ENCODE measurements at regions not wholly inside any gene's neighbourhood (a gene's known extent, or its start where the extent isn't known, plus 50 kb on each side); places are given as distances from the start of the nearest gene placed in this dataset.

- DNase-seq (ENCODE audit: low spot score) = no peak
These were observed 1373.9 kb upstream of the CELF2 start for GRCh38 chr10:9643782-9644181.

- no peak for DNase-seq (ENCODE audit: low spot score)
These were observed 1372.3 kb upstream of the CELF2 start for GRCh38 chr10:9645404-9645803.

DNA sequence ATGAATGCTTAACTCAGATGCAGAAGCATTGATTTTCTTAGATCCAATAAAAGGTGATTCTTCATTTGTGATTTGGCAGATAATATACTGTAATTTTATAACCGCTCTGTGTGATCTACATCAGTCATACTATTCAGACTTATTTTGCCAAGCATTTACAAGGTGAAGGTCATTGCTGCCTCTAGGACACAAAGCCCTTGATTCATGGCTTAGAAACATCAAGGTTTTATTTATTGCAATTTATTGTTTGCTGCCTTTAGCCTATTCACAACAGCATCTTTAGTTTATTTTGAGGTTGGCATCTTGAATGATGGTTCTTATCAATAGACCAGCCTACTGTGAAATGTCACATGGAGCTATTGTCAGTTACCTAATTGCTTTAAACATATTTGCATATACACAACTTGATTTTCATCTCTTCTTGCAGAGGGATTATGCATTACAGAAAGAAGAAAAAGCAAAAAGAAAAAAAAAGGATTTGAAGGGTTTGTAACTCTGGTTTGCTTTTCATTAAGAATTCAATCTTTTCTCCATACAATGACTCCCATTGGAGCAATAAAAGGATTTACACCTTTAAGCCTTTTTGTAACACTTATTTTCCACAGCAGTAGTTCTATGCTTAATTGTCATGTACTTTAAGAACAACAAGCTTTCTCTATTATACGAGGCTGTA is 1371.6 kb upstream of the CELF2 start:
- DNase-seq (ENCODE audit: low spot score) = no peak

GRCh38 chr10:9654261-9654660 is 1363.4 kb upstream of the CELF2 start:
- no peak for DNase-seq (ENCODE audit: low spot score)

GRCh38 chr10:9656386-9656785 is 1361.3 kb upstream of the CELF2 start:
- DNase-seq (ENCODE audit: low spot score) = no peak

GRCh38 chr10:9656996-9657395 is 1360.7 kb upstream of the CELF2 start:
- DNase-seq (ENCODE audit: low spot score) = no peak

GRCh38 chr10:9657530-9657929 is 1360.1 kb upstream of the CELF2 start:
- no peak for DNase-seq (ENCODE audit: low spot score)

GRCh38 chr10:9668411-9668810 is 1349.3 kb upstream of the CELF2 start:
- DNase-seq (ENCODE audit: low spot score) = no peak

GRCh38 chr10:9670911-9671310 is 1346.8 kb upstream of the CELF2 start:
- DNase-seq (ENCODE audit: low spot score) = no peak

- DNase-seq (ENCODE audit: low spot score) = no peak
These were observed 1336.0 kb upstream of the CELF2 start for GRCh38 chr10:9681655-9682054.

DNA sequence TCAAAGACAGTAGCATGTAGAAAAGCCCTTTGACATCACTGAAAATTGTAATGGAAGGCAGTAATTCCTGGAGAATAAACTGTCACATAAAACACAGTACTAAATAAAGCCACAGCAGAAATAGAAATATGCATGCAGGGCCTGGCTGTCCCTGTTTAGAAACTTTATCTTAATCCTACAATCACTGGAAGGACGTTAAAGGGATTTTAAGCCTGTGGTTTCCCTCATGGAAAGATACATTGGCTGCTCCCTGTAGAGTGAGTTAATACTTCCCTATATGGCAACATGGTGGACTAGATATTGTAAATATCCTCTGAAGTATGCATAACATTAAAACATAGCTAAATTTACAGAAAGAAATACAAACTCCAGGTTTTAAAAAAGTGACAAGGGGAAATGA is 1334.9 kb upstream of the CELF2 start:
- no peak for DNase-seq (ENCODE audit: low spot score)

DNA sequence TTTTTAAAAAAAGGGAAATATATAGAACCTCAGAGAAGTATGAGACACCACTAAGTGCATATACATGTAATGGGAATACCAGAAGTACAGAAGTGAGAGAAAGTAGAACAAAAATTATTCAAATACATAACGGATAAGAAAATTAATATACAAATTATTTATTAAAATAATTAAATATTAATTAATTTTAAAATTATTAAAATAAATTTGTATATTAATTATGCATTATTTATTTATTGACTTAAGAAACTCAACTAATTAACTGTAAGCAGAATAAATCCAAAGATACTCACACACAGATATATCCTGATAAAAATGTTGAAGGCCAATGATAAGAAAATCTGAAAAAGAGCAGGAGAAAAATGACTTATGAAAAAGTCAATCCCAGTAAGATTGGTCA is 1333.5 kb upstream of the CELF2 start:
- DNase-seq (ENCODE audit: low spot score) = no peak

DNA sequence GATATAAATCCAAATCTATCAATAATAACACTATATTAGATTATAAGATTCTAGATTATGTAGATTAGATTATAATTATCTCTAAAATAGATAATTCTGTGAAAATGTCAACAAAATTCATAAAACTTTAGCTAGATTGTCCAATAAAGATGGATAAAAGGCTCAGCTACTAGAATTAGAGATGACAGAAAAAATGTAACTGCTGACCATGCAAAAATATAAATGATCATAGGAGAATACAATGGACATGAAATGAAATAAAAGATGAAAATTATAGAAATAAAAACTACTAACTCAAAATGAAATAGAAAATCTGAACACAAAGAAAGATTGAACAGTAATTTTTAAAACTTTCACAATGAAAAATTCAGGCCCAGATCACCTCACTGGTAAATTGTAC is 1332.1 kb upstream of the CELF2 start:
- no peak for DNase-seq (ENCODE audit: low spot score)

DNA sequence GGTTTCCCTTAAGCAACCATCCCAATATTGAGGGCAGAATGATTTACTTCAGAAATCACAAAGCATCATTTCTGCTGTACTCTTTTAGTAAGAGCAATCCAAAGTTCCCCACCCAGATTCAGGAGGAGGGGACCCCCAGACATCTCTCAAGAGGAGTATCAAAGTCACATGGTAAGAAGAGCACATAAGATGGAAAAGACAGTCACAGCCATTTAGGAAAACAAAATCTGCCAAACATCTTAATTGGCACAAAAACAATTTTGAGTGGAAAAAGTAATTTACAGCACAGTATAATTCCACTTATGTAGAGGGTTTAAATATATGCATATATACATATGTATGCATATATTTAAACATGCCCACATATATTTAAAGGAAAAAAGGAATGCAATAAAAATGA is 1329.0 kb upstream of the CELF2 start:
- DNase-seq (ENCODE audit: low spot score) = no peak

GRCh38 chr10:9707216-9707615 is 1310.5 kb upstream of the CELF2 start:
- no peak for DNase-seq (ENCODE audit: low spot score)

DNA sequence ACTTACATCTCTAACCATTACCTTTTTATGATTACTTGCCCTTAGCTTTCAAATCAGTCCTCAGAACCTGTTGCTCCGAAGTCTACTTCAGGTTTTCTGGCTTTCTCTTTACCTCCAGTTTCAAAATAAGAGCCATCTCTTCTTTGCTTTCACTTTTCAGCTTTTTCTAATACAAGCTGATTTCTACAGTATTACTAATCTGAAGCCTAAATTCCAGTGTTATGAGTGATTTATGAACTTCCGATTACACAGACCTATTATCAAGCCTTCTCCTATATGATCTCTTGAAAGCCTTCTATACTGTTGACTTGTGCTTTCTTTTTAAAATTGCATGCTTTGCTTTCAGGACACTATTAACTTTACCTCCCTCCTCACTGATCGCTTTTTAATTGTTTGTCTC is 1307.8 kb upstream of the CELF2 start:
- no peak for DNase-seq (ENCODE audit: low spot score)

GRCh38 chr10:9712393-9712792 is 1305.3 kb upstream of the CELF2 start:
- no peak for DNase-seq (ENCODE audit: low spot score)

DNA sequence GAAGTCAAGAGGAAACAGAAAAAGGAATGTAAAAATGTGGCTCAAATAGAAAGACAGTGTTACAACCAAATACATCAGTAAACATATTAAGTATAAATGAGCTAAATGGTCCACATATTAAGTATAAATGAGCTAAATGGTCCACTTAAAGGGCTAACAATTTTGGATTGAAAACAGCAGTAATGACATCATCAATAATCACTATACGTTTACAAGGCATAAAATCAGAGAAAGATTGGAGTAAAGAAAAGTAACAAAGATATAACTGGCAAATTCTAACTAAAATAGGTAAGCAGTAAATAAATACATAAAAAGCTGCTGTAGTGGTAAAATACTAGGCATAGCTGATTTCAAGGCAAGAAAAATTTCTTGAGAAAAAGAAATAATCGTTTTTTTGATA is 1298.4 kb upstream of the CELF2 start:
- DNase-seq (ENCODE audit: low spot score) = no peak

DNA sequence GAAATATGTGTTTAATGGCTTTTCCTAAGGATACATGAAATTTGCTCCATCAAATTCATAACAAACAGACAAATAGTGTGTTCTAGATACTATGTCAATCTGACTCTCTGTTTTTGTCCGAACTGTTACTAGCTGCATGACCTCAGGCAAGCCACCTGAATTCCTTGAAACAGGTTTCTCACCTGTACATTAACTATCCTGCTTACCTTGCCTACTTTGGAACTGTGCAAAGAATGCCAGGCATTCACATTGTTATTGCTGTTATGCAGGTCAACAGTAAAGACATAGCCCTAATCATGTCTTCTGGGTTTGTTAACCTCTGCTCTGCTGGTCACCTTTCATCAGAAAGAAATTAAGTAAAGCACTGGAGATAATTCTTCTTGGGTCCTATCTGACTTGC is 1283.9 kb upstream of the CELF2 start:
- DNase-seq (ENCODE audit: low spot score) = no peak

DNA sequence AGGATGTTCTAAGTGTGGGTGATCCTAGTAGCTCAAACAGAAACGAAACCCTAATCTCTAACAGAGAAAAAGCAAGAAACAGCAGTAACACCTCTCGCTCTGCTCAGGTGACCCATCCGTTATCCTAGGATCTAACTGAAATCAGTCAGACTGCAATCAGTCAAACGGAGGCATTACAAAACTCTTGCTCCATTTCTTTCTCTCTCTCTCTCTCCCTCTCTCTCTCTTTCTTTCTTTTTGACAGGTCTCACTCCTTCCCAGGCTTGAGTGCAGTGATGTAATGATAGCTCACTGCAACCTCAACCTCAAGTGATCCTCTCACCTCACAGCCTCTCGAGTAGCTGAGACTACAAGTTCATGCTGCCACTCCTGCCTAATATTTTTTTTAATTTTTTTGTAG is 1283.5 kb upstream of the CELF2 start:
- no peak for DNase-seq (ENCODE audit: low spot score)

GRCh38 chr10:9735731-9736130 is 1281.9 kb upstream of the CELF2 start:
- DNase-seq (ENCODE audit: low spot score) = no peak

GRCh38 chr10:9743639-9744038 is 1274.0 kb upstream of the CELF2 start:
- no peak for DNase-seq (ENCODE audit: low spot score)

DNA sequence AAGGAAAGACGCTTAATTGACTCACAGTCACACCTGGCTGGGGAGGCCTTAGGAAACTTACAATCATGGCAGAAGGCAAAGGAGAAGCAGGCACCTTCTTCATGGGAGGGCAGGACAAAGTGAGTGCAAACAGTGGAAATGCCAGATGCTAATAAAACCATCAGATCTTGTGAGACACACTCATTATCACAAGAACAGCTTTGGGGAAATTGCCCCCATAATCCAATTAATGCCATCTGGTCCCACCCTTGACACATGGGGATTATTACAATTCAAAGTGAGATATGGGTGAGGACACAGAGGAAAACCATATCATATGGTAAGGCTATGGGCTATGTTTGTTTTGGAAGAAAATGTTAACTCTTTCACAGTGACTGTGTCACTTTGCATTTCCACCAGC is 1272.5 kb upstream of the CELF2 start:
- no peak for DNase-seq (ENCODE audit: low spot score)

DNA sequence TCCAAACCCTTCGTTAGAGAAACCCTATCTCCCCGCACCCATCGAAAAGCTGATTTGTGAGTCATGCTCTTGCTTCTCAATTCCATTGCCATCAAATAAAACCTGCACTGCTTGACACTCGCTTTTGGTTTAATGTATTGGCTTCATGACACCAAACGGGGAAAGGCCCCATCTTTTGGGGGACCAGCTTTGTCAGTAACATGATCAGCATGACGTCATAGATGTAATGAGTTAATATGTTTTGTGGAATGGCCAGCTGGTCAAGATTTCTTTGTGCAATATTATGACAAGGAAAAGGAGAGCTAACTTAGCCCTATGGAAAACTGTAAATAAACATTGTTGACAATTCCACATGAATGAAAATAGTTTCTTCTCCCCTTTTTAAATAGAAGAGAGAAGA is 1260.5 kb upstream of the CELF2 start:
- no peak for DNase-seq (ENCODE audit: low spot score)

DNA sequence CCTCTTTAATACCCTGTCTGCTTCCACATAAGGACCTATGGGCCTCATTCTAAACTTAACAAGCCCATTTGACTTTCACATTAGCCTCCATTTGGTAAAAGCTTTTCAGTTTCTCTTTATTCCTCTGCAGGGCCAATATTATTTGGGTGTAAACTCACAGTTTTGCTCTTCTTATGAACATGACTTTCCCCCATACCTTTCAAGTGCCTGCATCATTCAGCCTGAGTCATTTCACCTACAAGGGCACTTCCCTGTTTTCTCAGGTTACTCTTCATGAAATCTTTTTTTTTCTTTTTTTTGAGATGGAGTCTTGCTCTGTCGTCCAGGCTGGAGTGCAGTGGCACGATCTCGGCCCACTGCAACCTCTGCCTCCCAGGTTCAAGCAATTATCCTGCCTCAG is 1258.1 kb upstream of the CELF2 start:
- DNase-seq (ENCODE audit: low spot score) = no peak

Data from COLO829 (cell line).